Breast epithelium (tissue), 3 donors: ENCODE measurements at regions not wholly inside any gene's neighbourhood (a gene's known extent, or its start where the extent isn't known, plus 50 kb on each side); places are given as distances from the start of the nearest gene placed in this dataset.

Source experiments
- POLR2A ChIP-seq: fragments of 450-650 bp; IDR thresholded peaks from one replicate; pipeline ENCODE4 v1.6.1; 2016; ENCODE audit warnings: antibody characterized with exemption, mild to moderate bottlenecking, moderate library complexity
- POLR2AphosphoS5 ChIP-seq, 3 donors: sonication (generic); formaldehyde crosslinking; IDR thresholded peaks; one replicate each; pipeline ENCODE4 v1.6.1; 2017; ENCODE audit warnings: antibody characterized with exemption in 3 of 3
- TF ChIP-seq, protein P1 (sequence below), 3 donors: fragments of 450-650 bp; IDR thresholded peaks; one replicate each; pipeline ENCODE4 v1.5.1; 2016 to 2017; ENCODE audit warnings: antibody characterized with exemption in 3 of 3, mild to moderate bottlenecking in 3 of 3, moderate library complexity in 3 of 3

DNA sequence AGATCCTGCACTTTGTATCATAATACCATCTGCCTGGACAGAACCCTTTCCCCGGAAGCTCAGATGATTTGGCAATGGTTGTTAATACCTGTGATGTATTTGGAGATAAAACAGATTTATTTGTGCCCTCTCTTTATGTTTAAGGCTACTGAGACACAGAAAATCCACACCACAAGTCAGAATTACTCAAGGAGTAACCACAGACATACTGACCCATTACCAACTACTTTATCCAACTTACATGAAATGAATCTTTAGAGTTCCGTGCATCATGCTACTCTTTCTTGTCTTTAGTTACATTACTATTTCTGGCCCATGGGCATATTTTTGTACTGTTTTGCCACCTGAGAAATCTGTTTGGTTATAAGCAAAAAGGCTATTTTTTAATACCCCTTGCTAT, 384.0 kb downstream of the STK39 start:
- TF ChIP-seq, protein P1, sequence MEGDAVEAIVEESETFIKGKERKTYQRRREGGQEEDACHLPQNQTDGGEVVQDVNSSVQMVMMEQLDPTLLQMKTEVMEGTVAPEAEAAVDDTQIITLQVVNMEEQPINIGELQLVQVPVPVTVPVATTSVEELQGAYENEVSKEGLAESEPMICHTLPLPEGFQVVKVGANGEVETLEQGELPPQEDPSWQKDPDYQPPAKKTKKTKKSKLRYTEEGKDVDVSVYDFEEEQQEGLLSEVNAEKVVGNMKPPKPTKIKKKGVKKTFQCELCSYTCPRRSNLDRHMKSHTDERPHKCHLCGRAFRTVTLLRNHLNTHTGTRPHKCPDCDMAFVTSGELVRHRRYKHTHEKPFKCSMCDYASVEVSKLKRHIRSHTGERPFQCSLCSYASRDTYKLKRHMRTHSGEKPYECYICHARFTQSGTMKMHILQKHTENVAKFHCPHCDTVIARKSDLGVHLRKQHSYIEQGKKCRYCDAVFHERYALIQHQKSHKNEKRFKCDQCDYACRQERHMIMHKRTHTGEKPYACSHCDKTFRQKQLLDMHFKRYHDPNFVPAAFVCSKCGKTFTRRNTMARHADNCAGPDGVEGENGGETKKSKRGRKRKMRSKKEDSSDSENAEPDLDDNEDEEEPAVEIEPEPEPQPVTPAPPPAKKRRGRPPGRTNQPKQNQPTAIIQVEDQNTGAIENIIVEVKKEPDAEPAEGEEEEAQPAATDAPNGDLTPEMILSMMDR (IDR thresholded peaks at IDR 0.05), result no peak
- TF ChIP-seq POLR2A (no peak), POLR2AphosphoS5 (IDR thresholded peaks at IDR 0.05) (no peak)
